ENCODE measurements at regions not wholly inside any gene's neighbourhood (a gene's known extent, or its start where the extent isn't known, plus 50 kb on each side); places are given as distances from the start of the nearest gene placed in this dataset.
"Not testable (repeated sequence)": the region's sequence is repeated elsewhere in the genome, so short reads cannot be mapped to it uniquely, and the experiment has no call there.

GRCh38 chr6:5850848-5851255 is 155.9 kb downstream of the NRN1 start:
- Mint-ChIP-seq H3K27me3 (peaks cover 14% of the 10 kb centered on the region), H3K27ac (ENCODE audit: low read depth) (no peak overlapping the region), H3K9me3 (no peaks in the 10 kb centered on the region), H3K36me3 (ENCODE audit: insufficient read depth) (peaks cover 2% of the 10 kb centered on the region), H3K4me3 (peak overlapping the region; percentile 19), H3K4me1 (peaks cover 5% of the 10 kb centered on the region)
- ATAC-seq (replicated peaks; ENCODE audit: extremely low read depth, poor library complexity, severe bottlenecking) (peak; percentile 47), DNase-seq (ENCODE audit: low spot score in 2 of 2) (no peak)

GRCh38 chr6:5846889-5847288 is 159.8 kb downstream of the NRN1 start:
- Mint-ChIP-seq H3K4me3 (no peak overlapping the region), H3K27me3 (peaks cover 43% of the 10 kb centered on the region), H3K4me1 (peaks cover 4% of the 10 kb centered on the region), H3K9me3 (peaks cover 5% of the 10 kb centered on the region), H3K27ac (ENCODE audit: low read depth) (no peak overlapping the region), H3K36me3 (ENCODE audit: insufficient read depth) (peaks cover under 1% of the 10 kb centered on the region)
- ATAC-seq (replicated peaks; ENCODE audit: extremely low read depth, poor library complexity, severe bottlenecking) (no peak), DNase-seq (ENCODE audit: low spot score in 2 of 2) (no peak)

- Mint-ChIP-seq H3K27me3 (peaks cover 45% of the 10 kb centered on the region), H3K36me3 (ENCODE audit: insufficient read depth) (no peaks in the 10 kb centered on the region), H3K9me3 (peaks cover 5% of the 10 kb centered on the region), H3K27ac (ENCODE audit: low read depth) (no peak overlapping the region), H3K4me3 (no peak overlapping the region), H3K4me1 (no peaks in the 10 kb centered on the region)
- no peak for DNase-seq (ENCODE audit: low spot score in 2 of 2)
- ATAC-seq (replicated peaks; ENCODE audit: extremely low read depth, poor library complexity, severe bottlenecking) = no peak
These were observed 160.4 kb downstream of the NRN1 start for GRCh38 chr6:5846335-5846734.

GRCh38 chr6:5843078-5843477 is 163.6 kb downstream of the NRN1 start:
- Mint-ChIP-seq H3K27ac (ENCODE audit: low read depth) (no peak overlapping the region), H3K27me3 (peaks cover 38% of the 10 kb centered on the region), H3K4me1 (no peaks in the 10 kb centered on the region), H3K4me3 (no peak overlapping the region), H3K36me3 (ENCODE audit: insufficient read depth) (no peaks in the 10 kb centered on the region), H3K9me3 (peaks cover 5% of the 10 kb centered on the region)
- no peak for ATAC-seq (replicated peaks; ENCODE audit: extremely low read depth, poor library complexity, severe bottlenecking)
- no peak for DNase-seq (ENCODE audit: low spot score in 2 of 2)

- no peaks in the 10 kb centered on the region for H3K4me1 Mint-ChIP-seq
- H3K9me3 Mint-ChIP-seq = peaks cover 5% of the 10 kb centered on the region
- peaks cover 38% of the 10 kb centered on the region for H3K27me3 Mint-ChIP-seq
- DNase-seq (ENCODE audit: low spot score in 2 of 2) = no peak
- H3K4me3 Mint-ChIP-seq = no peak overlapping the region
- ATAC-seq (replicated peaks; ENCODE audit: extremely low read depth, poor library complexity, severe bottlenecking) = no peak
- H3K27ac Mint-ChIP-seq (ENCODE audit: low read depth) = no peak overlapping the region
- H3K36me3 Mint-ChIP-seq (ENCODE audit: insufficient read depth) = no peaks in the 10 kb centered on the region
These were observed 165.9 kb downstream of the NRN1 start for GRCh38 chr6:5840734-5841390.

GRCh38 chr6:5838656-5839396 is 167.9 kb downstream of the NRN1 start:
- H3K4me3 Mint-ChIP-seq = no peak overlapping the region

GRCh38 chr6:5837323-5837722 is 169.4 kb downstream of the NRN1 start:
- Mint-ChIP-seq H3K36me3 (ENCODE audit: insufficient read depth) (no peaks in the 10 kb centered on the region), H3K9me3 (no peaks in the 10 kb centered on the region), H3K4me3 (no peak overlapping the region), H3K4me1 (peaks cover 14% of the 10 kb centered on the region), H3K27ac (ENCODE audit: low read depth) (no peak overlapping the region), H3K27me3 (peaks cover 14% of the 10 kb centered on the region)
- ATAC-seq (replicated peaks; ENCODE audit: extremely low read depth, poor library complexity, severe bottlenecking) = no peak
- DNase-seq (ENCODE audit: low spot score in 2 of 2) = no peak

More at GRCh38 chr6:5838656-5839396, 167.9 kb downstream of the NRN1 start:
- H3K4me1 Mint-ChIP-seq = peaks cover 3% of the 10 kb centered on the region
- ATAC-seq (replicated peaks; ENCODE audit: extremely low read depth, poor library complexity, severe bottlenecking) (no peak), DNase-seq (ENCODE audit: low spot score in 2 of 2) (no peak)
- H3K9me3 Mint-ChIP-seq = no peaks in the 10 kb centered on the region
- H3K27me3 Mint-ChIP-seq = peaks cover 29% of the 10 kb centered on the region
- no peaks in the 10 kb centered on the region for H3K36me3 Mint-ChIP-seq (ENCODE audit: insufficient read depth)
- H3K27ac Mint-ChIP-seq (ENCODE audit: low read depth) = no peak overlapping the region

- not testable (repeated sequence) for H3K4me3 Mint-ChIP-seq; ATAC-seq (replicated peaks; ENCODE audit: extremely low read depth, poor library complexity, severe bottlenecking); H3K27ac Mint-ChIP-seq (ENCODE audit: low read depth); DNase-seq (ENCODE audit: low spot score in 2 of 2); H3K36me3 Mint-ChIP-seq (ENCODE audit: insufficient read depth); H3K27me3 Mint-ChIP-seq; H3K9me3 Mint-ChIP-seq
- peaks cover 21% of the 10 kb centered on the region for H3K4me1 Mint-ChIP-seq
These were observed 170.1 kb downstream of the NRN1 start for GRCh38 chr6:5836597-5836996.

- no peak for ATAC-seq (replicated peaks; ENCODE audit: extremely low read depth, poor library complexity, severe bottlenecking)
- no peak overlapping the region for H3K4me3 Mint-ChIP-seq
- H3K9me3 Mint-ChIP-seq = no peaks in the 10 kb centered on the region
- no peaks in the 10 kb centered on the region for H3K27me3 Mint-ChIP-seq
- peak overlapping the region; percentile 92 for H3K27ac Mint-ChIP-seq (ENCODE audit: low read depth)
- peaks cover 41% of the 10 kb centered on the region for H3K4me1 Mint-ChIP-seq
- DNase-seq (ENCODE audit: low spot score in 2 of 2) = no peak
- H3K36me3 Mint-ChIP-seq (ENCODE audit: insufficient read depth) = peaks cover 2% of the 10 kb centered on the region
These were observed 173.6 kb downstream of the NRN1 start for GRCh38 chr6:5833120-5833519.

GRCh38 chr6:5832668-5833067 is 174.1 kb downstream of the NRN1 start:
- H3K27me3 Mint-ChIP-seq = no peaks in the 10 kb centered on the region
- H3K36me3 Mint-ChIP-seq (ENCODE audit: insufficient read depth) = peaks cover 2% of the 10 kb centered on the region
- DNase-seq (ENCODE audit: low spot score in 2 of 2) (no peak), ATAC-seq (replicated peaks; ENCODE audit: extremely low read depth, poor library complexity, severe bottlenecking) (no peak)
- peak overlapping the region; percentile 64 for H3K4me3 Mint-ChIP-seq
- H3K27ac Mint-ChIP-seq (ENCODE audit: low read depth) = peak overlapping the region; percentile 92
- no peaks in the 10 kb centered on the region for H3K9me3 Mint-ChIP-seq
- peaks cover 41% of the 10 kb centered on the region for H3K4me1 Mint-ChIP-seq

- not testable (repeated sequence) for H3K27me3 Mint-ChIP-seq; H3K9me3 Mint-ChIP-seq; H3K36me3 Mint-ChIP-seq (ENCODE audit: insufficient read depth)
- DNase-seq (ENCODE audit: low spot score in 2 of 2) (peak; percentile 19 to 23), ATAC-seq (replicated peaks; ENCODE audit: extremely low read depth, poor library complexity, severe bottlenecking) (peak; percentile 96)
- H3K27ac Mint-ChIP-seq (ENCODE audit: low read depth) = peak overlapping the region; percentile 92
- peaks cover 41% of the 10 kb centered on the region for H3K4me1 Mint-ChIP-seq
- H3K4me3 Mint-ChIP-seq = peak overlapping the region; percentile 64
These were observed 175.4 kb downstream of the NRN1 start for GRCh38 chr6:5831219-5831862.

GRCh38 chr6:5828296-5828695 is 178.4 kb downstream of the NRN1 start:
- Mint-ChIP-seq H3K27ac (ENCODE audit: low read depth) (no peak overlapping the region), H3K4me1 (peaks cover 51% of the 10 kb centered on the region), H3K36me3 (ENCODE audit: insufficient read depth) (peaks cover 2% of the 10 kb centered on the region), H3K4me3 (no peak overlapping the region), H3K27me3 (no peaks in the 10 kb centered on the region), H3K9me3 (no peaks in the 10 kb centered on the region)
- DNase-seq (ENCODE audit: low spot score in 2 of 2) (no peak), ATAC-seq (replicated peaks; ENCODE audit: extremely low read depth, poor library complexity, severe bottlenecking) (no peak)

All from central memory CD8-positive, alpha-beta T cell (primary cell).